Sigmoid colon (tissue), 6 donors: ENCODE measurements at regions not wholly inside any gene's neighbourhood (a gene's known extent, or its start where the extent isn't known, plus 50 kb on each side); places are given as distances from the start of the nearest gene placed in this dataset.

Source experiments
- DNase-seq: peaks from one replicate; pipeline ENCODE4 v3.0.0-alpha.2; 2019
- H3K27ac ChIP-seq, 4 donors: fragments of 200-600 bp; sonication (generic); one replicate each; pipeline ENCODE4 v1.5.1; 2016 to 2019; ENCODE audit warnings: mild to moderate bottlenecking in 1 of 4
- H3K27me3 ChIP-seq, 3 donors: fragments of 200-600 bp; sonication (generic); one replicate each; pipeline ENCODE4 v1.5.1; 2019; ENCODE audit warnings: mild to moderate bottlenecking in 1 of 3
- H3K36me3 ChIP-seq, 4 donors: fragments of 200-600 bp; sonication (generic); one replicate each; pipeline ENCODE4 v1.5.1; 2016 to 2019
- H3K4me1 ChIP-seq, 4 donors: fragments of 200-600 bp; sonication (generic); one replicate each; pipeline ENCODE4 v1.5.1; 2017 to 2019
- H3K4me3 ChIP-seq, 4 donors: fragments of 200-600 bp; sonication (generic); one replicate each; pipeline ENCODE4 v1.5.1; 2017 to 2019; ENCODE audit warnings: mild to moderate bottlenecking in 2 of 4, moderate library complexity in 1 of 4
- H3K9me3 ChIP-seq, 4 donors: fragments of 200-600 bp in 3 of 4; sonication (generic) in 3 of 4; one replicate each; pipeline versions ENCODE4 v1.5.1 to v1.6.1; 2013 to 2019
- EP300 ChIP-seq, 4 donors: sonication (generic); formaldehyde crosslinking; IDR thresholded peaks; one replicate each; pipeline ENCODE4 v1.6.1; 2017; ENCODE audit warnings: antibody characterized with exemption in 4 of 4
- POLR2A ChIP-seq, 2 donors: fragments of 450-650 bp; IDR thresholded peaks; one replicate each; pipeline ENCODE4 v1.6.1; 2016; ENCODE audit warnings: antibody characterized with exemption in 2 of 2, mild to moderate bottlenecking in 2 of 2, moderate library complexity in 2 of 2
- POLR2AphosphoS5 ChIP-seq, 4 donors: sonication (generic); formaldehyde crosslinking; IDR thresholded peaks; one replicate each; pipeline ENCODE4 v1.6.1; 2017; ENCODE audit warnings: antibody characterized with exemption in 4 of 4
- WGBS, 2 donors: extraction: QIAGEN DNeasy Blood & Tissue Kit; methylation state at CpG; one replicate each; pipeline ENCODE4 v1.1.7; 2013; 5-methylcytosine and 5-hydroxymethylcytosine counted together
- intact Hi-C: fragments of 100-400 bp; cut with DNase I; formaldehyde crosslinking; loops from one replicate; pipeline ENCODE4 v1.15.1; 2023
- TF ChIP-seq, protein P1 (sequence below), 4 experiments: fragments of 450-650 bp in 3 of 4; fragments of 200-600 bp in 1 of 4; IDR thresholded peaks; one replicate each; pipeline ENCODE4 v1.5.1; 2016 to 2019; ENCODE audit warnings: antibody characterized with exemption in 4 of 4, mild to moderate bottlenecking in 3 of 4, moderate library complexity in 2 of 4
- donor health status: healthy with polysubstance abuse.
- donor health status: healthy.

DNA sequence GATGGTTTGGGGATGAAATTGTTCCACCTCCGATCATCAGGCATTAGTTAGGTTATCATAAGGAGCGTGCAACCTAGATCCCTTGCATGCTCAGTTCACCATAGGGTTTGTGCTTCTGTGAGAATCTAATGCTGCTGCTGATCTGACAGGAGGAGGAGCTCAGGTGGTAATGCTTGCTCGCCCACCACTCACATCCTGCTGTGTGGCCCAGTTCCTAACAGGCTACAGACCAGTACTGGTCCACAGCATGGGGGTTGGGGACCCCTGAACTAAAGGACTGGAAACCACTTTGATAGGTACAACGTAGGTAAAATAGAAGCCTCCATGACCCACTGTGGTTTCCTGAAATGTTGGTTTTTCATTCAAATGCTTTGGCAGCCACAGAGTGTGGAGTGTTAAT is 109.3 kb upstream of the PROKR2 start:
- TF ChIP-seq POLR2A (IDR thresholded peaks at IDR 0.05): no peak
- TF ChIP-seq, protein P1, sequence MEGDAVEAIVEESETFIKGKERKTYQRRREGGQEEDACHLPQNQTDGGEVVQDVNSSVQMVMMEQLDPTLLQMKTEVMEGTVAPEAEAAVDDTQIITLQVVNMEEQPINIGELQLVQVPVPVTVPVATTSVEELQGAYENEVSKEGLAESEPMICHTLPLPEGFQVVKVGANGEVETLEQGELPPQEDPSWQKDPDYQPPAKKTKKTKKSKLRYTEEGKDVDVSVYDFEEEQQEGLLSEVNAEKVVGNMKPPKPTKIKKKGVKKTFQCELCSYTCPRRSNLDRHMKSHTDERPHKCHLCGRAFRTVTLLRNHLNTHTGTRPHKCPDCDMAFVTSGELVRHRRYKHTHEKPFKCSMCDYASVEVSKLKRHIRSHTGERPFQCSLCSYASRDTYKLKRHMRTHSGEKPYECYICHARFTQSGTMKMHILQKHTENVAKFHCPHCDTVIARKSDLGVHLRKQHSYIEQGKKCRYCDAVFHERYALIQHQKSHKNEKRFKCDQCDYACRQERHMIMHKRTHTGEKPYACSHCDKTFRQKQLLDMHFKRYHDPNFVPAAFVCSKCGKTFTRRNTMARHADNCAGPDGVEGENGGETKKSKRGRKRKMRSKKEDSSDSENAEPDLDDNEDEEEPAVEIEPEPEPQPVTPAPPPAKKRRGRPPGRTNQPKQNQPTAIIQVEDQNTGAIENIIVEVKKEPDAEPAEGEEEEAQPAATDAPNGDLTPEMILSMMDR (IDR thresholded peaks at IDR 0.05): no peak
- no peak for TF ChIP-seq POLR2AphosphoS5 (IDR thresholded peaks at IDR 0.05)
- no peak for TF ChIP-seq EP300 (IDR thresholded peaks at IDR 0.05)
- WGBS, 2 donors: 73 to 80% methylated on average over 4 of the region's 4 CpGs
- Histone ChIP-seq H3K27ac (no peak overlapping the region), H3K36me3 (no peaks in the 10 kb centered on the region), H3K4me1 (no peaks in the 10 kb centered on the region), H3K9me3 (no peaks in the 10 kb centered on the region), H3K4me3 (no peak overlapping the region), H3K27me3 (no peaks in the 10 kb centered on the region)
- DNase-seq: no peak
- intact Hi-C loops: no loop called here

DNA sequence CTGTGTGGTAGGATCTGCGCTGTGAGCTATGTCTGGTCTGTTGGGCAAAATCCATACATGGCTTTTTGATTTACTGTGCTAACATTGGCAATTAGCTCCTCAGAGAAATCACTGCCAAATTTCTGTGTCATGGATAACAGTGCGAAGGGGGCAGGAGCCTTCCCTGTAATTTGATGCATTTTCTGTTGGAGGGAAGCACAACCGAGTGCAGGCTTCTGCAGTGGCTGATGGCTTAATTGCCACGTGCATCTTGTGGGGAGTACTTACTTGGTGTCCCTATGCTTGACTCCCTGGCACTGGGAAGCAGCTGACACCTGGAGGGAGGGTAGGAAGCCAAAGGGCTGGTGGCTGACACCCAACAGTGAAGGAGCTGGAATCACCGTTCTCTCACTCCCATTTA is 99.3 kb upstream of the PROKR2 start:
- no peaks in the 10 kb centered on the region for H3K27me3 ChIP-seq
- intact Hi-C loops: no loop called here
- DNase-seq: no peak

DNA sequence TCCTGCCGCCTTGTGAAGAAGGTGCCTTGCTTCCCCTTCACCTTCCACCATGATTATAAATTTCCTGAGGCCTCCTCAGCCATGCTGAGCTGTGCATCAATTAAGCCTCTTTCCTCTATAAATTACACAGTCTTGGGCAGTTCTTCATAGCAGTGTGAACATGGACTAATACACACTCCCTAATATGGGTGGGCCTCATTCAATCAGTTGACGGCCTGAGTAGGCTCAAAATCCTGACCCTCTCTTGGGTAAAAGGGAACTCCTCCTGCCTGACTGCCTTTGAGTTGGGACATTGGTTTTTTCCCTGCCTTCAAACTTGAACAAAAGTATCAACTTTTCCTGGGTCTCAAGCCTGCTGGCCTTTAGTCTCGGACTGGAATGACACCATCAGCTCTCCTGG is 96.6 kb upstream of the PROKR2 start:
- TF ChIP-seq, protein P1 (IDR thresholded peaks at IDR 0.05): no peak
- TF ChIP-seq POLR2A (IDR thresholded peaks at IDR 0.05) (no peak), EP300 (IDR thresholded peaks at IDR 0.05) (no peak), POLR2AphosphoS5 (IDR thresholded peaks at IDR 0.05) (no peak)
- Histone ChIP-seq H3K4me3 (no peak overlapping the region), H3K4me1 (no peaks in the 10 kb centered on the region), H3K27me3 (no peaks in the 10 kb centered on the region), H3K9me3 (no peaks in the 10 kb centered on the region), H3K36me3 (no peaks in the 10 kb centered on the region), H3K27ac (no peak overlapping the region)
- intact Hi-C loops: no loop called here
- DNase-seq: no peak
- 93 to 95% methylated on average over 3 of the region's 3 CpGs for WGBS, 2 donors

More for the DNA sequence above, 99.3 kb upstream of the PROKR2 start:
- Histone ChIP-seq H3K36me3 (no peaks in the 10 kb centered on the region), H3K4me1 (no peaks in the 10 kb centered on the region), H3K9me3 (no peaks in the 10 kb centered on the region), H3K27ac (no peak overlapping the region), H3K4me3 (no peak overlapping the region)
- WGBS, 2 donors: 61 to 63% methylated on average over 5 of the region's 5 CpGs
- TF ChIP-seq POLR2A (IDR thresholded peaks at IDR 0.05) (no peak), EP300 (IDR thresholded peaks at IDR 0.05) (no peak), POLR2AphosphoS5 (IDR thresholded peaks at IDR 0.05) (no peak)
- TF ChIP-seq, protein P1 (IDR thresholded peaks at IDR 0.05): no peak

DNA sequence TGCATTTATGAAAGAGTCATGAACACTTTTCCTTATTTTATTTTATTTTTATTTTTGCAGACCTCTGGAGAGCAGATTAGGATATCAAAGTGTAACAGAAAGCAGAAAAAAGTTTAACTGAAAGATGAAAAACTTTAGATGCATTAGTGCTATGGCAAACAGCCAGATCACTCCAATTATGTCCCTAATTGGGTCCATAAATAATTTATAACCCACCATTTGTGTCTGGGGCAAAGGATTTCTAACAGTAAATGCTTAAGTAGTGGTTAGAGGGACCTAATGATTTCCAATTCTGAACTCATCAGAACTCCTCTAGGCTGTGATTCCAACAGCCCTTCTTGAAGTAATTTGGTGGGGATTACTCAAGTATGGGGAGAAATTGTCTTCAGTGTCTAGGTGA is 93.7 kb upstream of the PROKR2 start:
- no peak overlapping the region for H3K27ac ChIP-seq
- no peaks in the 10 kb centered on the region for H3K4me1 ChIP-seq
- no peak for TF ChIP-seq POLR2AphosphoS5 (IDR thresholded peaks at IDR 0.05)
- intact Hi-C loops: no loop called here
- DNase-seq: no peak
- no peak overlapping the region for H3K4me3 ChIP-seq
- H3K9me3 ChIP-seq: no peaks in the 10 kb centered on the region
- no peaks in the 10 kb centered on the region for H3K27me3 ChIP-seq
- no peaks in the 10 kb centered on the region for H3K36me3 ChIP-seq

DNA sequence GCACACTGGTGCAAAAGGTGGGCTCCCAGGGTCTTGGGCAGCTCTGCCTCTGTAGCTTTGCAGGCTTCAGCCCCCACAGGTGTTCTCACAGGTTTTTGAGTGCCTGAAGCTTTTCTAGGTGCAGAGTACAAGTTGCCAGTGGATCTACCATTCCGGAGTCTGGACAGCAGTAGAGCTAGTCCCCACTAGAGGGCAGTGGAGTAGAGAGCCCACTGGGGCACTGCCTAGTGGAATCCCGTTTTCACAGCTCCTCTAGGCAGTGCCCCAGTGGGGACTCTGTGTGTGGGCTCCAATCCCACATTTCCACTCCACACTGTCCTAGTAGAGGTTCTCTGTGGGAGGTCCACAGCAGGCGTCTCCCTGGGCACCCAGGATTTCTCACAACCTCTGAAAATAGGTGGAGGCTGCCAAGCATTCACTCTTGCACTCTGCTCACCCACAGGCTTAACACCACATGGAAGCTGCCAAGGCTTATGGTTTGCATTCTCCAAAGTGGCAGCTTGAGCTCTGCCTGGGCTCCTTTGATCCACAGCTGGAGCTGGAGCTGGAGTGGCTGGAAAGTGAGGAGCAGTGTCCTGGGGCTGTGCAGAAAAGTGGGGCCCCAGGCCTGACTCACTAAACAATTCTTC is 86.3 kb upstream of the PROKR2 start:
- Histone ChIP-seq H3K4me3 (no peak overlapping the region), H3K4me1 (no peaks in the 10 kb centered on the region), H3K9me3 (no peaks in the 10 kb centered on the region), H3K27me3 (no peaks in the 10 kb centered on the region), H3K27ac (no peak overlapping the region), H3K36me3 (no peaks in the 10 kb centered on the region)
- 21 to 22% methylated on average over 3 of the region's 3 CpGs for WGBS, 2 donors
- DNase-seq: no peak
- TF ChIP-seq EP300 (IDR thresholded peaks at IDR 0.05) (no peak), POLR2A (IDR thresholded peaks at IDR 0.05) (no peak), POLR2AphosphoS5 (IDR thresholded peaks at IDR 0.05) (no peak)
- TF ChIP-seq, protein P1 (IDR thresholded peaks at IDR 0.05): no peak
- intact Hi-C loops: no loop called here
